ENCODE measurements at regions not wholly inside any gene's neighbourhood (a gene's known extent, or its start where the extent isn't known, plus 50 kb on each side); places are given as distances from the start of the nearest gene placed in this dataset.

DNA sequence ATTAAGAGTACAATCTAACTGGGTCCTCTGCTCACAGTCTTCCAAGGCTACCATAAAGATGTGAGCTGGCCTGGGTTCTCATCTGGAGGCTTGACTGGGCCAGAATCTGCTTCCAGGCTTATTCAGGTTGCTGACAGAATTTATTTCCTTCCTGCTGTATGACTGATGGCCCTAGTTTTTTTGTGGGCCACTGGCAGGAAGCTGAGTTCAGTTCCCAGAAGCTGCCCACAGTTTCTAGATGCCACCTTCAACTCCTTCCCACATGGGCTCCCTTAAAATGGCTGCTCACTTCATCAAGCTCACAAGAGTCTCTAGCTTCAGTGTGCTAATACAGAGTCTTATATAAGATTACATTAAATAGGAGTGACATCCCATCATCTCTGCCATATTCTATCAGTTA, 121.7 kb upstream of the CAND1 start:
- DNase-seq (ENCODE audit: low spot score) (no peak), ATAC-seq (no peak)
- intact Hi-C loops (cut with DNase I) = no loop called here

DNA sequence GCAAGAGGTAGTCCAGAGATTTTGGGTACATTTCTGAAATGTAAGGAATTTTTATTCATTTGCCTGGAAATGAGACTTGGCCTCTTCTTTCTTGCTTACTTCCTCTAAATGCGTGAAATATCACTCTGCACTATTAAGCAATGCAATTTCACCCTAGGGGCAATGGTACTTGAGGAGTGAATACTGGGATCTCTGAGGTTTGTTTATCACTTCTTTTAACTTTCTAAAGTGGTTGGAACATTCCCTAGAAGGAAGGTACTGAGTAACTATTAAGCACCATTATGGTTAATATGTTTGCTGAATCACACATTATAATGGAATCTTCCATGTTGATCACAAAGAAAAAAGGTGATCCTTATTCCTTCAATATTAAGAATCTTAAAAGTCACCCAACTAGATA, 120.9 kb upstream of the CAND1 start:
- intact Hi-C loops (cut with DNase I) = no loop called here
- no peak for ATAC-seq

DNA sequence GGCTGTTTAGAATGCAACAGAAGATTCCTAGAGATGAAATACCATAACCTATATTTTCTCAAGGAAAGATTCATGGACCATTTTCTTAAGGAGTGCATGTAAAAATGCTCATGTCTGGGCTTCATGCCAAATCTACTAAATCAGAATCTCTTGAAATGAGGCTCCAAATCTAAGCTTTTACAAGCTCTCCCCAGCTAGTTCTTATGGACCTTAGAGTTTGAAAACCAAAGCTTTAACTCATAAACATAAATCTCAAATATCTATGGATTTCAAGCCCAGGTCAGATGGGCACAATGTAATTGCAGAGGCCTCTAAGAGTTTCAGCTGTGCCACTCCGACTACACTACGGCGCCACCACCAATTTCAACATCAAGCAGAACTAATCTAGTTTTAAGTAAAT, 117.3 kb upstream of the CAND1 start:
- DNase-seq (ENCODE audit: low spot score) (no peak), ATAC-seq (no peak)
- intact Hi-C loops (cut with DNase I) = no loop called here

More for the DNA sequence above, 120.9 kb upstream of the CAND1 start:
- no peak for DNase-seq (ENCODE audit: low spot score)

DNA sequence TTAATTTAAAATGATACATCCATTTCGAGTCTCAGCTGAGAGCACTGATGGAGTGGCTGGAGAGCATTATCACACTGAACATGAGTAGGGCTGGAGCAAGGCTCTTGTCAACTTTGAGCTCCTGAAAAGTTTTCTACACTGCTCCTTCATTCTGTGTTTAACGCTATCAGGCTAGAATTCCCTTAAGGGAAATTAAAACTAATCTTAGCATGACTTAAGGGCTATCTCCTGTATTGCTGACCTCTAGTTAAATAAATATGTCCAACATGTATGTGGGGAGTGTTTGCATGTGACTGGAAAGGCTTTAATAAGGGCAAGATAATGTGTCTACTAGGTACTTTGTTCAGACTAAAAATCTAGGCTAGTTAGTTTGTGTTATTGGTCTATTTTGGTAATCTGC, 116.7 kb upstream of the CAND1 start:
- intact Hi-C loops (cut with DNase I) = no loop called here
- DNase-seq (ENCODE audit: low spot score) (no peak), ATAC-seq (no peak)

DNA sequence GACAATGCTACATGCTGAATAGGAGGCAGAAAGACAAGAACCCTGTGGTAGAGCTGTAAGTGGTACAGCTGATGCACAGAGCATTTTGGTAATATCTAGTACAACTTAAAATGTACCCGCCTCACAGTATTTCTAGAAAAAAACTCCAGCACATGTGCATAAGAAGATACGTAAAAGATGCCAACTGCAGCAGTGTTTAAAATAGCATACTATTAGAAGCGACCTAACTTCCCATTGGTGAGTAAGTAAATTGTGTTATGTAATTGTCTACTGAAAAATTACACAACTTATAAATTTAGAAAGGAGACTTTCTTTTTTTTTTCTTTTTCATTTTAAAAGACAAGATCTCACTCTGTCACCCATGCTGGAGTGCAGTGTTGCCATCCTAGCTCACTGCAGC, 114.3 kb upstream of the CAND1 start:
- intact Hi-C loops (cut with DNase I) = no loop called here
- ATAC-seq (no peak), DNase-seq (ENCODE audit: low spot score) (no peak)

DNA sequence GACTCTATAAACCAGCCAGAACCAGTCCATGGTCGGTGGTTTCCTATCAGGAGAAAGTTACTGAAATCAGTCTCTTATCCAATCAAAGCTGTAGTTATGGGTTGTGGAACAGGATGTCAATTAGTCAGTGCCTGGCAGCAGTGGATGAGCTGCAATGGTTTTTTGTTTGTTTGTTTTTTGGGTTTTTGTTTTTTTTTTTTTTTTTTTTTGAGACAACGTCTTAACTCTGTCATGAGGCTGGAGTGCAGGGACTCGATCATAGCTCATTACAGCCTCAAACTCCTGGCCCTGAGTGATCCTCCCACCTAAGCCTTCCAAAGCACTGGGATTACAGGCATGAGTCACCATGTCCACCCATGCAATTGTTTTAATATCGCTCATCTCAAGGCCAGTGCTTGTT, 113.3 kb upstream of the CAND1 start:
- intact Hi-C loops (cut with DNase I) = no loop called here
- no peak for ATAC-seq
- DNase-seq (ENCODE audit: low spot score) = no peak

DNA sequence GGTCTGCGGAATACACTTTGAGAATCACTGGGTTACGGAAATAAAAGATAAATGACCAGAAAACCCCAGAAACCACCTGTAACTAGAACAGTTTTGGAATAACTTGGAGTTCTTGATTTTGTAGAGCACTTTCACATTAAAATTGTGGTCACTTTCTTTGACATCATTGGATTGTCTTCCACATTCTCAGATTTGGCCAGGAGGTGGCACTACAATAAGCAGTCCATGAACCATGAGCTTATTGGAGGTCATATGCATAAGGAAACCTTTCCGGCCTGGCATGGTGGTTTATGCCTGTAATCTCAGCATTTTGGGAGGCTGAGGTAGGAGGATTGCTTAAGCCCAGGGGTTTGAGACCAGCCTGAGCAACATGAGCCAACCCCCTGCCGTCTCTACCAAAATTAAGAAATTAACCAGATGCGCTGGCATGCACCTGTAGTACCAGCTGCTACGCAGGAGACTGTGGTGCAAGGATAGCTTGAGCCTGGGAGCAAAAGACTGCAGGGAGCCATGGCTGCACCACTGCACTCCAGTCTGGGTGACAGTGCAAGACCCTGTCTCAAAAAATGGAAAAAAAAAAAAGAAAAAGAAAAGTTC, 107.7 kb upstream of the CAND1 start:
- intact Hi-C loops (cut with DNase I) = no loop called here
- ATAC-seq (no peak), DNase-seq (ENCODE audit: low spot score) (no peak)

DNA sequence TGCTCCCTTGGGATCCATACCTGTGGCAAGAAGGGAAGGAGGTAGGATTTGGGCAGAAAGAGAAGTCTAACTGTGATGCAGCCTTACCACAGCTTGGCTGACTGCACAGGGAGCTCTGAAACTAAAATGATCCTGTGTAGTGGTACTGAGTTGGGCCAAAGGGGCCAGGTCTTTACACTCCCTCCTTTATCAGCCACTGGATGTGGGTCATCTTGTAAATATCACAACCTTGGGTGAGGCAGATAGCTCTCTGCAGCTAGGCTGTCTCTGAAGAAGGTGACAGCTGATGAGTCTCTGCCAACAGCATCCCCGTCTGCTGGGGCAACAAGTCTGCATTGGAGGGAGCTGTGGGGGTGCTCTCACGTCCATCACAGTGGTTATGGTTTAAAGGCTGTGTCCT, 95.9 kb upstream of the CAND1 start:
- no peak for ATAC-seq
- intact Hi-C loops (cut with DNase I) = no loop called here

DNA sequence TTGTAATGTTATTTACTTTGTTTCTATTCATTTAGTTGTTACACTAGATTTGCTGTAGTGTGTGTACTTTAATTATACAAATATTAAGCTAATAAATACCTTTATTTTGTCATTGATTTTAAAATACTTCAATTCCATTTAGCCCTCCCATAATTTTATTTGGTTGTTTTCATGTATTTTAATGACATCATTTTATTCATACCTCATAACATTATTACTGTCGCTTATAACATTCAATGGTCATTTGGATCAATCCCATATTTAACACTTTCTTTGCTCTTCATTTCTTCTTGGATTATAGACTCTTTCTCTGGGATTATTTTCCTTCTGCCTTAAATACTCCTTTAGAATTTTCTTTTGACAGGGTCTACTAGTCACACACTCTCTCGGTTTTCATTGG, 86.6 kb upstream of the CAND1 start:
- no peak for ATAC-seq
- intact Hi-C loops (cut with DNase I) = no loop called here

More for the DNA sequence above, 95.9 kb upstream of the CAND1 start:
- no peak for DNase-seq (ENCODE audit: low spot score)

DNA sequence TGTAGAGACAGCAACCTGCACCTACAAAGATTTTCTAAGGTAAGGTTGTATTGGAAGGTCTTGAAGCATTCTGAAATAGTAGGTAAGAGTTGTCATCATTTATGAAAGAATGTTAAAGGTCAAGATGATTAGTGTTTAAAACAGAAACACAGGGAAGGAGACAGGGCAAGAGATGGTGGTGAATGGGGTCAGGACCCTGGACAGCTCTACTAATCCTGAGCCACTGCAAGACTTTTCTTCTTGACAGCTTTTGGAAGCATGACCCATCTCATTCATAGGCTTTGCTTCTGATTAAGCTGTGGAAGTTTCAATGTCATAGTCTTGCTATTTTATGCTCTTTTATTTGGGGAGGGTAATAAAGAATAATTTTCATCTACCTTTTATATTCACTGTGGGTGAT, 75.5 kb upstream of the CAND1 start:
- ATAC-seq = no peak

More for the DNA sequence above, 86.6 kb upstream of the CAND1 start:
- no peak for DNase-seq (ENCODE audit: low spot score)

DNA sequence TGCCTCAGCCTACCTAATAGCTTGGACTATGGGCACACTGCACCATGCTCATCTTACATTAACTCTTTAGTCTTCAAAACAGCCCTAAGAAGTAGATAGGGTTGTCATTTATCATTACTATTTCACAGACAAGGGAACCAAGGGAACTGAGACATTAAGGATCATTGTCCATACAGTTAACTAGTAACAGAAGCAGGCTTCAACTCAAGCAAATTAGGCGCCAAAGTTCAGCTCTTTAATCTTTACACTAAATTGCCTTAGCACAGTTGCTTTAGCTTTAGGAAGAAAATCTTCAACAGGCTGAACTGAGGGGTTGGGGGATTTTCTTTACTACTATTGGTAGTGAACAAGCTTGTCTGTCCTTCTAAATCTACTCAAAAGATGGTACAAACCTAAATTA, 68.8 kb upstream of the CAND1 start:
- ATAC-seq (no peak), DNase-seq (ENCODE audit: low spot score) (no peak)
- intact Hi-C loops (cut with DNase I) = no loop called here

More for the DNA sequence above, 75.5 kb upstream of the CAND1 start:
- no peak for DNase-seq (ENCODE audit: low spot score)
- intact Hi-C loops (cut with DNase I) = no loop called here

DNA sequence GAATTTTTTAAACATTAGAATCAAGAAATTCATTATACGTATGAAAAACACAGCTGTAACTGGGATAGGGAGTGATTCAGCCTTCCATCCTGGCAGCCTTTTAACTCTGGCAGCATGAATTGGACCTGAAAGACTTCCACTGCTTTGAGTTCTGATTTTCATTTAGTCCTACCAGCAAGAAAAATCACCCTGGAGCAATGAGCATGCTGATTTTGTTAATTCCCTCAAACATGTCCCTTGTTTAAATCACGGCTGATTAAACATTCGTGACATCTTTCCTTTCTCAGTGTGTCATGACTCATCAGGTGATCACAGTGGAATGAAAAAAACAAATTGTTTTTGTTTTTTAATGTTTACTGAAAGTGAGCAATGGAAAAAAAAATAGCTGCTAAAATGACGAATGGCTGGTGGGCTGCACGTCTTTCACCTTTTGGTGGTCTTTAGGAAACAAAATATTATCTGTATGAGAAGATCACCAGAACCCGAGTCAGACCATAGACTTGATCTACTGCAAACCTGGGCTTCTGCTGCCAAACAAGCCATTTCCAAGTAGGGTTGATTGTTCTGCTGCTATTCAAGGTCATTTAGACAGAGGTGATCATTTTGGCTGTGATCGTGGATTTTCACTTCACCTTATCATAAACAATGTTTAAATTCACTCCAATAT, 67.0 kb upstream of the CAND1 start:
- no peak for DNase-seq (ENCODE audit: low spot score)
- intact Hi-C loops (cut with DNase I) = no loop called here
- ATAC-seq = no peak

DNA sequence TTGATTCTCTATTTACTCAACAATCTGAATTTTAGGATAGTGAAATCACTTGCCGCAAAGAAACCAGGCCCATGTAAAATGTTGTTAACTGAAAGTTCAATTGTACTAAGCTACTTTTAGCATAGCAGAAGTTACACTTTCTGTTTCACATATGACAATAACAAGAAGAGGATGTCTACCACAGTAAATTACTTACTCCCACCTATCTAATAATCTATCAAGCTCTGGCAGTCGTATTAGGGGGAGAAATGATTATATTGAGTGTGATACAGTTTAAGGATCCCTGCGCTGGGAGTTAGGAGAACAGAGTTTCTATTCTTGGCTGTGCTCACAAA, 66.5 kb upstream of the CAND1 start:
- no peak for DNase-seq (ENCODE audit: low spot score)
- intact Hi-C loops (cut with DNase I) = no loop called here
- ATAC-seq = no peak

DNA sequence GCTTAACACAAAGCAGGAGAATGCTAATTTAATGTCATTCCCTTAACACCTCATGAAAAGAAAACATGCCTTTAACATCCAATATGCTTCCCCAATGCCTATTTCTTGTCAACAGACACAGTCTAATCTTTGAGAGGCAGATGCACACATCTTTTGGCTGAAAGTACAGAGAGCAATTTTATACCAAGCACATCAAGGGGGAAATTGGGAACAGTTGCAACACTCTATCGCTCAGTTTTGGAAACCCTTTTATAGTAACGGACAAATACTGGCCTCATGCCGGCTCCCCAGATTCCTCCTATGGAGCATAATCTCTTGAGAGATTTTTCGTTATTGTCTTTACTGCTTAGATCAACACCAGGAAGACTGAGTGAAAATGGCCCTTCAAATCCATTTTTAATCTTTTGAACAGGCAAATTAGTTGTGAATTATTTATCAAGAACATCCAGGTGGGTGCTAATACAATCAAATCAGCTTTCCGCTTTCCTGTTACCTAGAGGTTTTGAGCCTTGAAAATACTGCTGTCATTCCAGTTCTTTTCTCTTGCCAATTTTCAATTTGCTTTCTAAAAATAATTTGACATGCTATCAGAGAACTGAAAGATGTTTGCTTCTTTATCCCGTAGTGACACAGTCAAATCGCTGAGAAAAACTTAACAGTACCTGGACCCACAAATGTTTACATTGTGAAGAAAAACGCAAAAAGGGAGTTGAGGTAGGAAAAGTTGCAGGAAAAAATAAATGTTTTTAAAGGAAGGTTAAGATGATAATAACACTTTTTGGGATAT, 60.7 kb upstream of the CAND1 start:
- intact Hi-C loops (cut with DNase I) = no loop called here
- ATAC-seq (no peak), DNase-seq (ENCODE audit: low spot score) (no peak)

DNA sequence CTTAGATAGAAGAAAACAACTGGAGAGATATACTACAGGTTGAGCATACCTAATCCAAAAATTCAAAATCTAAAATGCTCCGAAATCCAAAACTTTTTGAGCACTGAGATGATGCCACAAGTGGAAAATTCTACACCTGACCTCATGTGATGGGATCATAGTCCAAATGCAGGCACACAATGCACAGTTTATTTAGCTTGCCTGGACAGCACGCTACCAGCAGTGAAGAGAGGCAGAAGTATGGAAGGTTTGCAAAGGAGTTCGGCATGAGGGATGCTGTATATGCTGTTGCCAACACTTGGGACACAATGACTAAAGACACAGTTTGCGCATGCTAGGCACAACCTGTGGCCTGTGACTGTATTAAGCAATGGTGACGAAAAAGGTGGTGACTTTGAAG, 58.1 kb upstream of the CAND1 start:
- DNase-seq (ENCODE audit: low spot score) (no peak), ATAC-seq (no peak)
- intact Hi-C loops (cut with DNase I) = no loop called here

DNA sequence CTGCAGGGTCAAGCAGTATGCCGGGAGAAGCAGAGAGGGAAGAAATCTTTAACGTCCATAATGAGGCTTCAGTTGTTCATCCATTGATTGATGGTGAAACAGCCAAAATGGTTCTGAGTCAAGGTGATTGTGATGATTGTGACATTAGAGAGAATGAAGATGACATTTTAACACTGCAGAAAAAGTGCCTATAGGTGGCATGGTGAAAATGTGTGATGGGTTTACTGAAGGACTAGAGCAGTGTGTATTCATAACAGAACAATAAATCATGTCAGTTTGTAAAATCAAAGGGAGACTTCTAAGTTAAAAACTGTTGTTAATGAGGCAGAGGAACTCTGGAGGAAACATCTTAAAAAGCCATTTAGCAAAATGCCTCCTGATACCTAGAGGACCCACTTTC, 57.7 kb upstream of the CAND1 start:
- intact Hi-C loops (cut with DNase I) = no loop called here
- ATAC-seq (no peak), DNase-seq (ENCODE audit: low spot score) (no peak)

DNA sequence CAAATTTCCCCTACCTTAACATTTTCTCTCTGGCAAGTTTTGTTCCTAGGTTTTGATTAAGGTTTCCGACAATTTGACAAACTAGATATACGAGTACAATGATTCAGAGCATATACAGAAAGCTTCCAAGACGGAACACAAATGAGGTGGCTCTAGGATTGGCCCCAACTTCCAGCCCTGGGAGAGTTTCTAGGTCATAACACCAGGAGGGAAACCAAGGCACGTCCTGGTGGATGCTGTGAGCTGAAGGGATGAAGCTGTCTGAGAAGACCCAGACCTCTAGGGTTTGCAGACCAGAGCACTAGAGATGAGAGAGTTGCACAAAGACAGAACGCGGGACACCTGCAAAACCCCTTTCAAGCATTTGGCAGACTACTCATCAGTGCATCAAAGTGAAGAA, 51.5 kb upstream of the CAND1 start:
- no peak for DNase-seq (ENCODE audit: low spot score)
- intact Hi-C loops (cut with DNase I) = no loop called here
- ATAC-seq = no peak

Measured in sciatic nerve (tissue), 2 donors.